Spleen (tissue), 7 donors: ENCODE measurements at regions not wholly inside any gene's neighbourhood (a gene's known extent, or its start where the extent isn't known, plus 50 kb on each side); places are given as distances from the start of the nearest gene placed in this dataset.

Source experiments
- POLR2AphosphoS5 ChIP-seq, 3 donors: sonication (generic); formaldehyde crosslinking; IDR thresholded peaks; one replicate each; pipeline ENCODE4 v1.5.1; 2017; ENCODE audit warnings: antibody characterized with exemption in 3 of 3
- TF ChIP-seq, protein P1 (sequence below), 11 experiments: fragments of 200-600 bp in 7 of 11; fragments of 450-650 bp in 4 of 11; sonication (generic) in 4 of 11; IDR thresholded peaks in 8 of 11; conservative IDR thresholded peaks in 3 of 11; 1 replicate in 7 of 11; 2 replicates in 4 of 11; pipeline versions ENCODE4 v1.4.0 to v1.8.0; 2016 to 2021; ENCODE audit warnings: antibody characterized with exemption in 11 of 11, inconsistent platforms in 4 of 11, mild to moderate bottlenecking in 1 of 11
- donor health status: DM: no; HTN: no; CAD: no; lungs with moderate emphysema.
- donor health status: DM: no; HTN: no; CAD: no.
- donor health status: DM: no; HTN: no; CAD: no.

DNA sequence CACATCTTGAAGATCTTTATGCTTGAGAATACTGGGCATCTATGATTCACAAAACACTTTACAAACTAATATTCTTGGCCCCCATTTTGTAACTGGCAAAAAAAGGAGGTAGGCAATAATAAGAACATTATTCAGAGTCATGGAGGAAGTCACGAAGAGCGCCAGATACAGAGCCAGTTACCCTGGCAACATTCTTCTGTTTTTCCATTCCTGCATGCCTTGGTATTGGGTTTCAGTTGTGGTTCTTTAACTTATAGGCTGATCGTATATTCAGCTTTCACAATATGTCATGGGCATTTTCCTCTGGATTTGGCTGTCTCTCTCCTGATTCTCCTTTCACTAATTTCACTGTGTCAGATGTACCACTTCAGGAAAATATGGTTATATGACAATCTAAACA lies 234.7 kb downstream of the HRH4 start:
- TF ChIP-seq, protein P1, sequence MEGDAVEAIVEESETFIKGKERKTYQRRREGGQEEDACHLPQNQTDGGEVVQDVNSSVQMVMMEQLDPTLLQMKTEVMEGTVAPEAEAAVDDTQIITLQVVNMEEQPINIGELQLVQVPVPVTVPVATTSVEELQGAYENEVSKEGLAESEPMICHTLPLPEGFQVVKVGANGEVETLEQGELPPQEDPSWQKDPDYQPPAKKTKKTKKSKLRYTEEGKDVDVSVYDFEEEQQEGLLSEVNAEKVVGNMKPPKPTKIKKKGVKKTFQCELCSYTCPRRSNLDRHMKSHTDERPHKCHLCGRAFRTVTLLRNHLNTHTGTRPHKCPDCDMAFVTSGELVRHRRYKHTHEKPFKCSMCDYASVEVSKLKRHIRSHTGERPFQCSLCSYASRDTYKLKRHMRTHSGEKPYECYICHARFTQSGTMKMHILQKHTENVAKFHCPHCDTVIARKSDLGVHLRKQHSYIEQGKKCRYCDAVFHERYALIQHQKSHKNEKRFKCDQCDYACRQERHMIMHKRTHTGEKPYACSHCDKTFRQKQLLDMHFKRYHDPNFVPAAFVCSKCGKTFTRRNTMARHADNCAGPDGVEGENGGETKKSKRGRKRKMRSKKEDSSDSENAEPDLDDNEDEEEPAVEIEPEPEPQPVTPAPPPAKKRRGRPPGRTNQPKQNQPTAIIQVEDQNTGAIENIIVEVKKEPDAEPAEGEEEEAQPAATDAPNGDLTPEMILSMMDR (IDR thresholded peaks at IDR 0.05 in 8 of 11, conservative IDR thresholded peaks at IDR 0.05 in 3 of 11) = no peak
- no peak for TF ChIP-seq POLR2AphosphoS5 (IDR thresholded peaks at IDR 0.05)
